Skeletal muscle tissue (tissue), 3 donors: ENCODE measurements at regions not wholly inside any gene's neighbourhood (a gene's known extent, or its start where the extent isn't known, plus 50 kb on each side); places are given as distances from the start of the nearest gene placed in this dataset.

Source experiments
- H3K27ac ChIP-seq: one replicate; pipeline ENCODE4 v1.7.0; 2013; ENCODE audit warnings: mild to moderate bottlenecking, low read depth, low read length, inconsistent platforms
- H3K27me3 ChIP-seq, 3 donors: one replicate each; pipeline ENCODE4 v1.7.0; 2013; ENCODE audit warnings: low read length in 3 of 3; ENCODE audit not compliant: control insufficient read depth in 3 of 3, insufficient read depth in 3 of 3
- H3K36me3 ChIP-seq, 3 donors: one replicate each; pipeline ENCODE4 v1.7.0; 2013; ENCODE audit warnings: low read length in 3 of 3; ENCODE audit not compliant: control insufficient read depth in 3 of 3, insufficient read depth in 3 of 3
- H3K4me1 ChIP-seq, 3 donors: one replicate each; pipeline ENCODE4 v1.7.0; 2013; ENCODE audit warnings: low read length in 3 of 3, mild to moderate bottlenecking in 3 of 3; ENCODE audit not compliant: control insufficient read depth in 3 of 3, insufficient read depth in 3 of 3
- H3K4me3 ChIP-seq, 3 donors: one replicate each; pipeline ENCODE4 v1.7.0; 2013; ENCODE audit warnings: low read length in 3 of 3
- H3K9ac ChIP-seq, 3 donors: one replicate each; pipeline ENCODE4 v1.7.0; 2013; ENCODE audit warnings: low read length in 3 of 3, mild to moderate bottlenecking in 3 of 3, moderate library complexity in 2 of 3, low read depth in 1 of 3
- H3K9me3 ChIP-seq, 3 donors: one replicate each; pipeline ENCODE4 v1.7.0; 2013; ENCODE audit warnings: low read length in 3 of 3; ENCODE audit not compliant: control insufficient read depth in 3 of 3
- donor health status: Osteomylitis.

GRCh38 chr3:70532806-70533205, 220.4 kb upstream of the MDFIC2 start:
- Histone ChIP-seq H3K27me3 (no peaks in the 10 kb centered on the region), H3K27ac (no peak overlapping the region), H3K36me3 (no peaks in the 10 kb centered on the region), H3K9ac (no peak overlapping the region), H3K4me1 (no peaks in the 10 kb centered on the region), H3K9me3 (no peaks in the 10 kb centered on the region), H3K4me3 (no peak overlapping the region)

DNA sequence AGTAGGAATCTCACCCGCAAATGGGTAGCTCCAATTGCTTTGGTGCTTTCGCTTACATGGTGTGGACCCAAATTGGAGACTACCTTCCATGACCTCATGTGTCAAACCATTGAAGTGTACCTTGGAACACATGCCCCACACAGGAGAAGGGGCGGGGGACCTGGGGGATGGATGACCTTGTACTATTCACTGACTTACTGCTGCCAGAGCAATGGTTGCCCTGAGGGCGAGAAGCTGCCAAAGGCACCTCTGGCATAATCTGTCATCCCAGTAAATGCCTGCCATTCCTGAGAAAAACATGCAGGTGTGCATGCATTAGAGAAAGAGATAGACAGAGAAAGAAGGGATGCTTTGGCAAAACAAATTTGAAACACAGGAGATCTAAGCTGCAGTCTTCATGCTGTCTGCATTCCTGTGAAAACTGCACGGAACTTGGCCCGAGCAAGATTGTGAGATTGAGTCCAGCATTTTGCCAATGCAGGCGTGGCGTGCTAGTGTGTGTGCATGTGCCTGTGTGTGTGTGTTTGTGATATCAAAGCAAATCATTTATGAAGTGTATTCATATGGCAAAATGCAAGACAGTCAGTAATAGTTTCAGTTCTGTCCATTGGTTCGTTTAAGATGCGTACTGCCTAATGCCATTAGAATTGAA, 219.5 kb upstream of the MDFIC2 start:
- no peaks in the 10 kb centered on the region for H3K4me1 ChIP-seq
- no peaks in the 10 kb centered on the region for H3K9me3 ChIP-seq
- no peaks in the 10 kb centered on the region for H3K27me3 ChIP-seq
- no peaks in the 10 kb centered on the region for H3K36me3 ChIP-seq
- no peak overlapping the region for H3K27ac ChIP-seq
- no peak overlapping the region for H3K9ac ChIP-seq
- H3K4me3 ChIP-seq: no peak overlapping the region

DNA sequence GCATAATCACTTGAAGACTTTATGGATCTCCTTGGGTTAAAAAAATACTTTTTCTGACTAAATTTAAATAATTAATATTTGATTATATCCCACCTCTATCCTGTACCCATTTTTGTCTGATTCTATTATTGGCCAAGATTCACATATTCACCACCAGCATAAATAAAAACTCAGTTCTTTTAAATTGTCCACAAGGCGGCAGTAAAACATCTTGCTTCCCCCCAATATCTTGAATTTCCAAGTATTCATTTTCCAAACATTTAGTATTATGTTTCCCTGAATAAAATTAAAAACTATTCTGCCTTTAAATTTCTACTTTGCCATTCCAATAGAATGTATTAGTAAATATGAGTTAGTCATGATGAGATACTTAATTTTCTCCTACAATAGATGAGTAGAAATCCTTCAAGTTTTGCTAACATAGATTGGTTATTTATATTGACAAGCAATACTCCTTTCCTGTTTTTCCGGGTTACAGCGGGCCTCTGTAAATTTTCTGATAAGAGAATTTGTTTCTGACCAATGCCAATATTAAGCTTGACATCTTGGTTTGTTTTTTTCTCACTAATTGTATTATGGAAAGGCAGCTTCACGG, 218.7 kb upstream of the MDFIC2 start:
- Histone ChIP-seq H3K27me3 (no peaks in the 10 kb centered on the region), H3K36me3 (no peaks in the 10 kb centered on the region), H3K4me3 (no peak overlapping the region), H3K4me1 (no peaks in the 10 kb centered on the region), H3K9me3 (no peaks in the 10 kb centered on the region), H3K9ac (no peak overlapping the region), H3K27ac (no peak overlapping the region)

DNA sequence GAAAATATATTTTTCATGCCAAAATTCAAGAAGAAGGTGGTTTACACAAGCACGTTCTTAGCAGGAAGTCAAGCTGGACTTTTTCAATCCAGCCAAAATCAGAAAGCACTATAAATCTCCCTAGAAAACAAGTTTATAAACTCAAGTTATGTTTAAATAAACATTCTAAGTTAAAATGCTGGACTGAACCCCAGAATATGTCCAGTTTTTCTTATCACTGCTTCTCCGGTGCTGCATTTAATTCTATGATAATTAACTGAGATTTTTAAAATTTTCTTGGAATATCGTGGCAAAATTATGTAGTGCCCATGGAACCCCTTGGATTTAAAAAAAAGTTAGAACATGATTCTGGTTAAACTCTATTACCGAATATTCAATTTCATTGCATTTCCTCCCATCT, 218.2 kb upstream of the MDFIC2 start:
- Histone ChIP-seq H3K9me3 (no peaks in the 10 kb centered on the region), H3K36me3 (no peaks in the 10 kb centered on the region), H3K27ac (no peak overlapping the region), H3K27me3 (no peaks in the 10 kb centered on the region), H3K9ac (no peak overlapping the region), H3K4me1 (no peaks in the 10 kb centered on the region), H3K4me3 (no peak overlapping the region)

GRCh38 chr3:70527026-70527425, 214.6 kb upstream of the MDFIC2 start:
- H3K27me3 ChIP-seq: no peaks in the 10 kb centered on the region
- no peaks in the 10 kb centered on the region for H3K4me1 ChIP-seq
- H3K27ac ChIP-seq: no peak overlapping the region
- no peaks in the 10 kb centered on the region for H3K36me3 ChIP-seq
- no peaks in the 10 kb centered on the region for H3K9me3 ChIP-seq
- H3K4me3 ChIP-seq: no peak overlapping the region
- H3K9ac ChIP-seq: no peak overlapping the region

DNA sequence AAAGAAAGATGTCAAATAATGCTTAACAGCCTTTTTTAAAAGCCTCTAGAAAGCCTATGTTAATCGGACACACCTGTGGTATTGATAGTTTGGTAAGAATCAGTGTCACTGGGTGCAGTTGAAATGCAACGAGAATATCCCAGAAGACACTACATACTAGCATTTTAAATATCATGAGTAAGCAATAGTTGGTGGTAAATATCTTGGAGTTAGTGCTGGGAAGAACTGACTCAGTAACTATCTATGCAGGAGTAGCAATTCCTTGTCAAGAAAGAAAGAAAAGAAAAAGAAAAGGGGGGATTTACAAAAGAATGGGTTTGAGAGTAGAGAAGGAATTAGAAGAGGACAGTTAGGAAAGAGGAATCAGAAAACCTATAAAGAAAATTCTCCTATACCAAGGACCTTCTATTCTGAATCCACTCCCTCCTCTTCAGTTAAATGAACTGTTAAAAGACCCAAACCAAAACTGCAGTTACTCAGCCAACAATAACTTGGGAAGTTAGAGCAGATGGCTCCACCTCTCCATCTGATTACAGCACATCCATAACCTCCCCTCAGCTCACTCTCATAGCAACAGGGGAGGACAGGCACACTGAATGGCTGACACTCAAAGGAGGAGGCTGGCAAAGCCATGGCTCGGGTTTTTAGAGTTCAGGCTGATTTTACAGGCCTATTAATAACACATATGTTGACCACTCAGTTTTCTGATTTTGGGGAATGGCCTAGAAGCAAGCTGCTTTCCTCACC, 207.6 kb upstream of the MDFIC2 start:
- H3K36me3 ChIP-seq: no peaks in the 10 kb centered on the region
- H3K9ac ChIP-seq: no peak overlapping the region
- H3K27me3 ChIP-seq: no peaks in the 10 kb centered on the region
- H3K4me1 ChIP-seq: no peaks in the 10 kb centered on the region
- H3K27ac ChIP-seq: no peak overlapping the region
- no peak overlapping the region for H3K4me3 ChIP-seq
- H3K9me3 ChIP-seq: no peaks in the 10 kb centered on the region

DNA sequence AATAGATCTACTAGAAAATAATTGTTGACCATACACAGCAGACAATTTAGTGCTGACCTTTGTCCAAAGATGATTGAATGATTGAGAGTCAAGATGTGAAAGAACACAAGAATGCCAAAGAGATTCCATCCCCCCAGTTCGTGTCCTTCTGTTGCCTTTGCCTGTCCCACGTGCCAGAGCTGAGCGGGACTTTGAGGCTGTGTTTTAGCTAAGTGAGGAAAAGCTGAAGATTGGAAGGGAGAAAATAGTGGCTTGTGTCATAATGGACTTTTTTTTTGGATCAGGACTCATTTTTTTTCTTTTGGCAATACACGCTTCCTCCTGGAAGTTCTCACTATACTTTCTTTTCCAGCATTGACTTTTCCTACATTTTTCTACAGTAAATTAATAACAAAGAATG, 206.6 kb upstream of the MDFIC2 start:
- H3K9ac ChIP-seq: no peak overlapping the region
- H3K36me3 ChIP-seq: no peaks in the 10 kb centered on the region
- H3K4me1 ChIP-seq: no peaks in the 10 kb centered on the region
- H3K9me3 ChIP-seq: no peaks in the 10 kb centered on the region
- H3K27ac ChIP-seq: no peak overlapping the region
- H3K27me3 ChIP-seq: no peaks in the 10 kb centered on the region
- H3K4me3 ChIP-seq: no peak overlapping the region

GRCh38 chr3:70518356-70518755, 205.9 kb upstream of the MDFIC2 start:
- no peak overlapping the region for H3K27ac ChIP-seq
- H3K36me3 ChIP-seq: no peaks in the 10 kb centered on the region
- no peaks in the 10 kb centered on the region for H3K4me1 ChIP-seq
- no peak overlapping the region for H3K4me3 ChIP-seq
- H3K27me3 ChIP-seq: peaks cover 0 to 2% (median 0%) of the 10 kb centered on the region in 3 donors
- H3K9me3 ChIP-seq: no peaks in the 10 kb centered on the region
- H3K9ac ChIP-seq: no peak overlapping the region

DNA sequence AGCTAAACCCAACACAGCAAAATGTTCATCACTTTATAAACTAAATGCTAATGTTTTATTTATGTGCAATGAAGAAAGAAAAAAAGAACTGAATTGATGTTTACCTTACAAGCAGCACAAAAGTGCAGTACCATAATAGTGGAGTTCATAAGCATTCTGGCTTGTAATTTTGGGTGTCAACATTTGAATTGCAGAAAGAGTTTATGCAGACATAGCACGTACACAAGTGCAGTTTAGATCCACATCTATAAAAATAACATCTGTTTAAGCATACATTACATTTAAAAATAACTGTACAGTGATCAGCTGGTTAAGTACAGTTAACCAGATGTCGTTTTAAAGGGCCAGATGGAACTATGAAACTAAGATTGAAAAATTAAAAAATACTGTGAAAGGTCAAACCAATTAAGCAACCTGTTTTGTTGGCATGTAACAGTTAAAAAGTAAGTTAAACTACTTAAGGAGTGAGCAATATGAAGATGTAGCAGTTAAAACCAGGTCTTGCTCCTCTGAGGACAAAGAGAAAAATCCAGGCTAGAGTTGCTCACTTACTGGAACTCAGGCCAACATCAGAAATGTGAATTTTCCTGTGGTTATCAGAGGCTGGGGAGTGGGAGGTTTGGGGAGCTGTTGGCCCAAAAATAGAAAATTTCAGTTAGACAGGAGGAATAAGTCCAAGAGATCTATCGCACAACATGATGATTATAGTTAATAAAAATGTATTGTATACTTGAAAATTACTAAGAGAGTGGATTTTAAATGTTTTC, 204.9 kb upstream of the MDFIC2 start:
- peaks cover 0 to 2% (median 0%) of the 10 kb centered on the region in 3 donors for H3K27me3 ChIP-seq
- no peaks in the 10 kb centered on the region for H3K36me3 ChIP-seq
- H3K9ac ChIP-seq: no peak overlapping the region
- H3K4me3 ChIP-seq: no peak overlapping the region
- H3K27ac ChIP-seq: no peak overlapping the region
- no peaks in the 10 kb centered on the region for H3K4me1 ChIP-seq
- no peaks in the 10 kb centered on the region for H3K9me3 ChIP-seq

GRCh38 chr3:70516076-70516475, 203.6 kb upstream of the MDFIC2 start:
- no peaks in the 10 kb centered on the region for H3K9me3 ChIP-seq
- no peaks in the 10 kb centered on the region for H3K36me3 ChIP-seq
- no peak overlapping the region for H3K9ac ChIP-seq
- no peak overlapping the region for H3K27ac ChIP-seq
- peaks cover 0 to 2% (median 0%) of the 10 kb centered on the region in 3 donors for H3K27me3 ChIP-seq
- H3K4me1 ChIP-seq: no peaks in the 10 kb centered on the region
- H3K4me3 ChIP-seq: no peak overlapping the region
